GM04503 (cell line): ENCODE measurements at regions not wholly inside any gene's neighbourhood (a gene's known extent, or its start where the extent isn't known, plus 50 kb on each side); places are given as distances from the start of the nearest gene placed in this dataset.

Experiments
- DNase-seq: peaks from one replicate; pipeline ENCODE4 v3.0.0-alpha.2; 2012; ENCODE audit warnings: low read depth

DNA sequence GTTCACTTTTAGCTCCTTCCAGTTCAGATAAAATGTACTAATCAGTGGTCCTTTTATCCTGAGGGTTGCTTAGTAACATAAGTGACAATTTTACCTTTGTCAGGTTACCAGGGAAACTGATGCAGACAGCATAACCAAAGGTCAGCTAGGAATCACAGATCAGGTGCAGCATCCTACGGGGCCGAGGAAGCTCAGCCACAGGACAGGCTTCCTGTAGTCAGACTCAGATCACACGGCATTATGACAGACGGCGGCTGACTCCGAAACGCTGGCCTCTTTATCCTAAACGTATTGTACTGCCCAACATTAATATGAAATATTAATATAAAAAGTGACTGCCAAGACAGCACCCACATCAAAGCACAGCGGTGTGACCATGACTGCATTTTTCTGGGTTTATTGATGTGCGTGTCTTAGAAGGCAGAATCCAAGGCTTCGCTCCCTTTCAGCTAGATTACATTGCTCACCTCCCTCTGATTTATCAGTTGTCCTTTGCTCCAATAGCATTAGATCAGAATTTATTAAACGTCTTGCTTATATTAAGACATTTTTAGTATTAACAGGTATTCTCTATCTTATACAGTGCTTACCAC lies 444.5 kb downstream of the CMPK2 start:
- DNase-seq, result no peak

DNA sequence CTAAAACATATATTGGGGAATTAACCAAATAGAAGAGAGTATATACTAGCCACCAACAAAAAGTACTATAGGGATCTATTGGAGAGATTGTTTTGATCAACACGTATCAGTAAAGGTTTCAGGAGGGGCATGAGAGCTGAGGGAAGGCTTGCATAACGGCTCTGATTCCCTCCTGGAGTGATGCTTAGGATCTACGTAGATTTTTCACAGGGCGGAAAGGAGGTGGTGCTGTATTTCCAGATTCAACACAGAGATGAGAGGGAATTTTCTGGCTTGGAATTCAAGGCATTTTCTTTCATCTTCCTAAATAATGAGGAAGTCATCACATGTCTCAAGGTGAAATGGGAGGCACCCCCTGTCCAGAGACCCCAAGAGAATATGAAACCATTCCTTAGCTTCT lies 443.8 kb downstream of the CMPK2 start:
- DNase-seq, result no peak

DNA sequence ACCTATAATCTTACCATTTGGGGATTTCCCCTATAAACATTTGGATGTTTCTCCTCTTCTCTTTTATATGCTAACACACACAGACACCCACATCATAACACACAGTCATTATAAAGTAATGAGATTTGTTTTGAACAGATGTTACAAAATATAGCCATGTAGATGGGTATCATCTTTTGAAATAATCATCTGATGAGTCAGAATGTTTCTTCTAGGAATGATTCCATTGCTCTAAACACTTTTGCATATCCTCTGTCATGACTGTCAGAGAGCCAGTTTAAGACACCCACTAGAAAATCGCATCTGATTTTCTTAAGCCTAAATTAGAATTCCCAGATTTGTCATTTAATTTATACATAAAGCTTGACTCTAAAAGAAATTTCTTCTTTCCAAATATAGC lies 442.6 kb downstream of the CMPK2 start:
- no peak for DNase-seq

DNA sequence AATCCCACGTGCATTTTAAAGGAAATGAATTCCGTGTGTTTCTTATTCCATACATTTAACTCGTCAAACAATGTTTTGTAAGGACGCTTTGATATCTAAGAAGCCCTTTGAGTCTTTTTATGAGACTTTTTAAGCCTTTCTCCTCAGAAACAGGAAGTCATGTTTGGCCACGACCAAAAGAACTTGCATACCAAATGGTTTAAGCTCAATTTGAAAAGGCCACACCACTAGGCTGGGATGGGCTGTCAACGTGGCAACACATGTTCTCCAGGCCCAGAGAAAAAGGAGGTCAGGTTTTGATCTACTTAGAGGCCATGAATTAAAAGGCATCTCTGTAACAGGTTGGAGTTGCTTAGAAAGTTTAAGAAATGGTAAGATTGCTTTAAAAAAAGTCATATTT lies 441.8 kb downstream of the CMPK2 start:
- no peak for DNase-seq

DNA sequence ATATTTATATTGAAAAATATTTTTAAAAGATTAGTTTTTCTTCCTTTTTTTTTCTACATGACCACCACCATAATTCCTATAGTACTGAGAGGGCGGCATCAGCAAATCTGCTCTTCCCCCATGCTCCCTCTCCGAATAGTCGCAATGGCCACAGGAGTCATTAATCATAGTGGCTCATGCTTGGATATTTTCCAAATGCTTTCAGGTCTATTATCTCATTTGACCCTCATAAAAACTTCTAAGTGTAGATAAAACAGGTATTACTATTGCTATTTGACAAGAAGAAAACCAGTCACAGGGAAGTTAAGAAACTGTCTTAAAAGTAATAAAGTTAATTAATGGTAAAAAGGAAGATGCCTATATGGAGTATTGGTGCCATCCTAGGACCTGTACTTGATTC lies 440.7 kb downstream of the CMPK2 start:
- DNase-seq, result no peak

DNA sequence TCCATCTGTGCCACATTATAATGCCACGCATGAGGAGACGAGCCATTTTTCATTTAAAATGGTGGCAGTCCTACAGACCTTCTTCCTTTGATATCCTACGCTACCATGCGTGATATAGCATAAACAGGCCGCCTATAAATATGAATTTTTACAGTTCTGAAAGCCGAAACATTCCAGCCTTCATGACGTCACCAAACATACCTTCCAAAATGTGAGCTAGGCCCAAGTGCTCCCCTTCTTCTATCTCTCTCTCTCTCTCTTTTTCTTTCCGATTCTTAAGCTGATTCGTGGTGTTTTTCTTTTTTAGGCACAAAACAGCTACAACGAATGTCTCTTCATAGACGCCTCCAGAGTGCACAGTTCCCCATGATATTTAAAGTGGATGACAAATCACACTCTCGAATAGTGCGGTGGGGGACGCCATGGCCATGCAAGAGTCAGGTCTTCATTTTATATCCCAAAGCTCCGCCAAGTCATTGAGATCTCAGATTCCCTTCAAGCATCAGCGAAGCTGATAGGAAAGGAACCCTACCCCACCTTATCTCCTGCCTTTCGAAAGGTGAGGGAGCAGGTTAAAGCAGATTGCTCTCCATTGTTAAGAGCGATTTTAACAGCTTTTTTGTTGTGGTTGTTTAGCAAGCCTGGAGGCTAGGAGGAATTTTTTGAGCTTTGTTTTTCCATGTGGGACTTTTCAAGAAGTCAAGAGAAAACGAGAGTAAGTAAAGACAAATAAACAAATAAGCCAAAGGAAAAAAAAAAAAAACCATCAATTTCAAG lies 436.3 kb downstream of the CMPK2 start:
- DNase-seq, result no peak

DNA sequence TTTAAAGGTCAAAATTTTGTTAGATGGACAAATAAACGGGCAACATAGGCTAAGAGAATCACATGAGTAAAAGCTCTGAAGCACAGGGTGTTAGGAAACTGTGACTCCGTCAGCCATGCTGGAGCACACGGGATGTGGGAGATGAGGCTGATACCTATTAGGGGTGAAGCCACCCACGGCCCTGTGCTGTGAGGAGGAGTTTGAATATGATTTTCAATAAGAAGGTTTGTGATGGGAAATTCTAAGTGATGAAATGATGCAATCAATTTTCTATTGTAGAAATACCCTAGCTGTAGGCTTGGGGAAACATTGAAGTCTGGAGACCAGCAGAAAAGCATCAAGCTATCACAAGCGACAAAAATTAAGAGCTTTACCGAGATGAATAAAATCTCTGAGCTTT lies 431.3 kb downstream of the CMPK2 start:
- no peak for DNase-seq

DNA sequence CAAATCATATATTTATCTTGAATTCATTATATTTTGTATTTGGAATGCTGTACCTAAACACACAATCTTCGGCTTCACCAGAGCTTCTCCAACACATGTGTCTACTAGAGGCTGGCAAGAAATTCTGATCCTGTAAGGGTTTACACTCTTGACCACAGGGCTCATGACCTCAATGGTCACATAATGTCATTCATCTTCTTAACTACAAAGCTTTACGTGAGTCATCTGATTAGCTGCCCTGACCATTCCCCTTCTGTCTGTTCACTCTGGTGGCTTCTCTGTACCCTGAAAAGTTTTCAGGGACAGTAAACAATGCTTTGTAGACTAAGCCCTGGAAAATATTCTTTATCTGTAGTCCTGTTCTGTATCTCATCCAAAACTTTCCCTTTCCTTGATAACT lies 423.9 kb downstream of the CMPK2 start:
- no peak for DNase-seq

DNA sequence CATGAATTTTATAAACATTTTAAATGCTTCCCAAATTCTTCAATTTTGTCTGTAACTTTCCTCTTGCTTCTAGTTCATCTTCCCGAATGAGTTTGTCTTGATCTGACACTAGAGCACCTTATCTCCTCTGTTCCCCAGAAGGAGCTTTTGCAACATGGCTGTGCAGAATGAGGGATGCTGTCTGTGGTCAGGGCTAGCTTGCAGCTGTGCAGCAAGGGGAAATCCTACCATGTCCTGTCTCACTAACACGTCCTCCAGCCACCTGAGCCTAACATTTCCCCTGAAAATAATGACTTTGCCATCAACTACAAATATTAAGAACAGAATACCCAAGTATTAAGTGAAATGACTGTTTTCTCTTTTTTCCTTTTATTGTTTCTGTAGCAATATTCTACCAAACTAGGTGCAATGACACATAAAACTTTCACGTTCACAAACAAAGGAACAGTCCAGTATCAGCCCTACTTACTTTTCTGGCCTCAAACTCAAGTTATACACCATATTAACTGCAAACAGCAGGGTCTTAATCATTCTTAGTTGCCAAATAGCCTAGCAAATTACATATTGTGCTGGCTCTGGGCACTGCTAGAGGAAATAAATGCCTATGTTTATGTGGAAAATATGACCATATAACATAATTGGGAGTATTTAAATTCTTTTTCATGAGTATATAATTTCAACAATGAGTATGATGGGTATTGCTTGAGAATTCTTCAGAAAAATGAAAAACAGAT lies 423.3 kb downstream of the CMPK2 start:
- DNase-seq, result no peak

DNA sequence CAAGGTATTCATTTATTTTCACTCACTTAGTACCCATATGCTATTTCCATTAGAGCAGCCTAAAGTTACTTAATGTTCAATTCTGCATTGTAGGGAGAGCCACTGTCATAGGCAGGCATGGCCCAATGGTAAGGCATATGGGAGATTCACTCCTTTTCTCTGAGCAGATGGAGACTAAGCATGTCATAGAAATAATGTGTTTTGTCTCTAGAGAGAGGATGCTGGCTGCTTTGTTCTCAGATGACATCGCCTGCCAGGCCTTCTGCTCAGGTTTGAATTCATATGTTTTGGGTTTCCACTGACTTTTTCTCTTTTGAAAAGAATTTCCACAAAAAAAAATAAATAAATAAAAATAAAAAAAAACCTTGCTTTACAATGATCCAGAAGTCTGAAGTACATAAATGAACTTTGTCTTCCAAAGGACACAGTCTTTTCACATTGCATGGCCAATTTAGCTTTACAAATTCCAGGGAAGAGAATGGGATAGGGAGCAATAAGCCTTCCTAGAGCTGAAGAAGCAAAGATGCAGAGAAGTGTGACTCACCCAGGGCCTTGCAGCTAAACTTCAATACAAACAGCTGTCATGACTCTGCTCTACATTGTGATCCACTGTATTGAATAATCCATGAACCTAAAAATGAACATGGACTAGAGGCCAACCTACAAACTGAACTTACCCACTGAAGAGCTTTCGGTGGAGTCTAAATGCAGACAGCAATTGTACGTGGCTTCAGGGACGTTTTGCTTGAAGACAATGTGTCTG lies 422.5 kb downstream of the CMPK2 start:
- no peak for DNase-seq

DNA sequence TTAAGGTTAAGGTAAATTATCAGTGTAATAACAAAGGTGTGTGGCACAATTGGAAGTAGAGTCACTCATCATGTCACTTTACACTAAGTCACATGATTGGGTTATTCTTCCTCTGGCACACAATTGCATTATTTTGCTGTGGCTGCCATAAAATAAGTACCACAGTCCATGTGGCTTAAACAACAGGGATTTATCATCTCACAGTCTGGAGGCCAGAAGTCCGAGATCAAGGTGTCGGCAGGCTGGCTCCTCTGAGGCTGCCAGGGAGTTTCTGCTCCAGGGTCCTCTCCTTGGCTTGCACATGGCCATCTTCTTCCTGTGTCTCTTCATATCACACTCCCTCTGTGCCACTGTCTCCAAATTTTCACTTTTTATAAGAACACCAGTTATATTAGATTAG lies 421.2 kb downstream of the CMPK2 start:
- no peak for DNase-seq

DNA sequence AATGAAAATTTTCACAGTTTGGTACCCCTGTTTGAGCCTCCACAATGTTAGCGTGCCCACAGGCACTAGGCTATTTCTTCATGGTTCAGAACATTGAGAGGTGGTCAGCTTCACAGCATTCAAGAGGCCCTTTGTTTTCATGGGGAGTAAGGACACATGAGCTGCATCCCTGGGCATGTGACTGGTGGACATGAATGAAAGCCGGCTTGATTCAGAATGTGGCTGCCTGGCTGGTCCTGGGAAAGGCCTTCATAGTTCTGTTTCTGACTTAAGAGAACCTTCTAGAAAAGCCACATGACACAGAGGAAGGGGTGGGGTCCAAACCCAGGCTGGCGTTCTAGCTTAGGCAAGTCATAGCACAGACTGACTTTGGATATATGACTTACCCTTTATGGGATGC lies 420.6 kb downstream of the CMPK2 start:
- DNase-seq, result no peak

DNA sequence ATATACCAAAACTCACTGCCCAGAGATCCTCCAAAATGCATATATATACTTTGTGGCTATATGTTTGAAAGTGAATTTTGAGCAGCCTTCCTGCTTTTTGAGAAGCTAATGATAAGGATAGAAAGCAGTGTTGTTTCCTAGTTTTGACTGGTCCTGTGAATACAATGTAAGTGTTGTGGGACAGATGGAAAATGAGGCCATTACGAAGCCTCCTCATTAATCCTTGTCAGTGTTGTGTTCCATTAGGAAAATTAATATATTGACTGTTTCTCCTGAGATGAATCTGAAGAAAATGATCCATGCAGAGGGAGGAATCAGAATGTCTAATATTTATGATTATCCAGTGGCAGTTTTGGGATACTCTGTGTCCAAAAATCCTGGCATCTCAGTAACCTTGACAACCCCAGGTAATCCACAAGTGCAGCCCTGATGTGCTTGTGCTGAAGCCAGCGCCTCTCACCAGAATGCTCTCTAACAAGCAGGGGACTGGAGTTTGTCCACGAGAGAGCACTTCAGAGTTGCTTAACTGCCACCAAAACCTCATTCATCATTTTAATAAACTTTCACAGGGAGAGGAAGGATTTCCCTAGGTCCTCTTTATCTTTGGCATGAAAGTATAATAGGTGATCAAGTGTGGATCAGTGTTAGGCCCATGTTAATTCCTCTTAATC lies 418.6 kb downstream of the CMPK2 start:
- DNase-seq, result no peak

DNA sequence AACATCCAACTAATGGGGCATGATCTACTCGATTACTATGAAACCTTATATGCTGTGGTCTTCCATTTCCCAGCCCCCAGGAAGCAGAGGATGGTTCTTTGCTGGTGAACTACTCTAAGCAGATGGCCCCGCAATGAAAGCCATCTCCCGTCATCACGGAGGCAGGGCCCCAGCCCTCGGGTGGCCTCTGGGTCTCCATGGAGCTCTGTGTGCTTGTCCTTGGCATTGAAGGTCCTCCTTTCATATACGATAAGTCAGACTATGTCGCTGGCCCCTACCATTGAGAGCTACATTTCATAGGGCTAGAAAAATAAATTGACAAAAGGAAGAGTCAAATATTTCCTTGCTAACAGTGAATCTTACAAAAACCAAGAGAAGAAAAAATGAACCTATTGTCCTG lies 416.8 kb downstream of the CMPK2 start:
- DNase-seq, result no peak

DNA sequence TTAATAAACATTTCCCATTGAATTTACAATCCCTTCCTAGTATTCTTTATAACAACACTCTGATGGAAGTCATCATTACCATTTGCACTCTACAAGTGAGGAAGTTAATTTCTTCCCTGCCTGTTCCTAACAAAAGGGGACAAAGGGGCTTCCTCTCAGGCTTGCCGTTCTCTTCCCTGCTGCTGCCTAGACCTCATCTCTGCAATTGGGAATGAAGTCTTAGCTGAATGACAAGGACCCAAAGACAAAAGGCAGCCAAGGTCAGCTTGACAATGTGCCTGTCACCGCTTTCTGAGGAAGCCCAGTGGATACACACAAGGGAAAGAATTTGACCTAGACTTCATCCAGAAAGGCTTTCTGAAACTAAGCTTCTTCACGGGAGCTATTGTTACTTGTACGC lies 416.4 kb downstream of the CMPK2 start:
- DNase-seq, result no peak

DNA sequence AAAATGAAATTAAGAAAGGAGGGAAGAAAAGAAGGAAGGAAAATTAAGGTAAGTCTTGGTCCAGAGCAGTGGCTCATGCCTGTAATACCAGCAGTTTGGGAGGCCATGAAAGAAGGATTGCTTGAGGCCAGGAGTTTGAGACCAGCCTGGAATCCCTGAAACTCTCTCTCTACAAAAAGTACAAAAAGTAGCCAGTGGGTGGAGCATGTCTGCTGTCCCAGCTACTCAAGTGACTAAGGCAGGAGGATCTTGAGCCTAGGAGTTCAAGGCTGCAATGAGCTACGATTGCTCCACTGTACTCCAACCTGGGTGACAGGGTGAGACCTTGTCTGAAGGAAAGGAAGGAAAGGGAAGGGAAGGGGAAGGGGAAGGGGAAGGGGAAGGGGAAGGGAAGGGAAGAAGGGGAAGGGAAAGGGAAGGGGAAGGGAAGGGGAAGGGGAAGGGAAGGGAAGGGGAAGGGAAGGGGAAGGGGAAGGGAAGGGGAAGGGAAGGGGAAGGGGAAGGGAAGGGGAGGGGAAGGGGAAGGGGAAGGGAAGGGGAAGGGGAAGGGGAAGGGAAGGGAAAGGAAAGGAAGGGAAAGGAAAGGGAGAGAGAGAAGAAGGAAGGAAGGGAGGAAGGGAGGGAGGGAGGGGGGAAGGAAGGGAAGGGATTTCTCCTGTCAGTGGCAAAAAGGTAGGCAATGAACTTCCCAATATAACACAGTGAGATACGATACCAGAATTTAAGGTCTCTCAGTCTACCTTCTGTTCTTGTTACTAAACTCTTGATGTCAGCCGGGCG lies 412.8 kb downstream of the CMPK2 start:
- DNase-seq, result no peak

DNA sequence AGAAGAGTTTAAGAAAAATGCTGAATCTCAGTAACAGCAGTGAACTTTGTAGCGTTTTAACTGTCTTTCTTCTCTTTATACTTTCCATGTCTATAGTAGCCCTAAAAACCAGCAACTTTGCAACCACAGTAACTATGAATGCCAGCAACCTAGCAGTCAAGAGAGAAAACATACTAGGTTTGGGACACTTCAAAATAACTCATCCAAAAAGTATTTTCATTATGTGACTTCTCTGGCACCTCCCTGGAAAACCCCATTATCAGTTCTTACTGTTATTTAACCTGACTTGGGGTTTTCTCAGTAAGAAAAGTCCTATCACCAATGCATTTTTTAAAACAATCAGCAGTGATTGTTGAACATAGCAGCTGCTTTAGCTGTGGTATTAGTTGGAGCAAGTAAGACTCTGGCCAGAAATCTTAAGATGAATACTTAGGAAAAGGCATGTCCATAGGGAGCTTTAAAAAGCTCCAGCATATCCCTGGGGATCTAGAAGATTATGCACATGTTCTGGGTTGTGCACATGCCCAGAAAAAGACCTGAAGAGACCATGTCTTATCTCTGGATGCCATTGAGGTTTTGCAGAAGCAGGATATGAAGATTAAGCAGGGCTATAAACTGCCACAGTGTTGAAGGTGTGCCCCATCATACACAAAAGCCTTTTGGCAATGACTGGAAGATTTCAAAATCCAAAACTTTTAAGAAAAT lies 411.3 kb downstream of the CMPK2 start:
- DNase-seq, result no peak

DNA sequence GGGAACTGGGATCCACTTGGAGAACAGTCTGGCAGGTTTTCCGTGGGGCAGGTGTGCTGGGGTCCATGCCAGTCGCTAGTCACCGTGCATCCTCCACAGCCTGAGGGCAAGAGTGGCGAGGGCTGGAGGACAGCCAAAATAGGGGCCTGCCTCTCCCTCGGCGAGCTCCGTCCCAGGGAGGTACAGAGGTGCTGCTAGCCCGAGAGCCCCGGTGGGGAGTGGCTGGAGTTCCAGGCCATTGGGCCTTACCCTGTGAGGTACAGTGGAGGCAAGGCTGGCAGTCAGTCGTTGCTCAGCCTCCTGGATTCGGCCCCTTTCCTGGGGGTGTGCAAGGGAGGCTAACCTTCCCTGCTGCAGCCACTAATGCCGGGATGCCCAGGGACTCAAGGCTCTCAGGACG lies 406.6 kb downstream of the CMPK2 start:
- DNase-seq, result no peak

DNA sequence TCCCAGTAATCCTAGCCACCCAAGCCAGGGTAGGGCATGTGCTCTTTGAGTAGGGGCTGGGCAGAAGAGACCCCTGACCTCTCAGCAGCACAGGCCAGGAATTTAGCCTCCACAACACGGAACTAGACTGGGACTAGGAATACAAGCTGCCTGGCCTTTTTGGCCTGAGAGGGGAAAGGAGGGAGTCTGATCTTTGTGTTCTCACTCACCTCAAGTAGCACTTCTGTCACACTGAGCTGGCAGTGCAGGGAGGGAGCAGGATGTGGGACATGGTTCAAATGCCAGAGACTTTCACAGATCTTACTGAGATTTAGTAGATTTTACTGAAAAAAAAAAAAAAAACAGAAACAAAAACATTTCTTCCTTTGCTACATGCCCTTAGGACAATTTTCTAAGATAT lies 395.2 kb downstream of the CMPK2 start:
- DNase-seq, result no peak

DNA sequence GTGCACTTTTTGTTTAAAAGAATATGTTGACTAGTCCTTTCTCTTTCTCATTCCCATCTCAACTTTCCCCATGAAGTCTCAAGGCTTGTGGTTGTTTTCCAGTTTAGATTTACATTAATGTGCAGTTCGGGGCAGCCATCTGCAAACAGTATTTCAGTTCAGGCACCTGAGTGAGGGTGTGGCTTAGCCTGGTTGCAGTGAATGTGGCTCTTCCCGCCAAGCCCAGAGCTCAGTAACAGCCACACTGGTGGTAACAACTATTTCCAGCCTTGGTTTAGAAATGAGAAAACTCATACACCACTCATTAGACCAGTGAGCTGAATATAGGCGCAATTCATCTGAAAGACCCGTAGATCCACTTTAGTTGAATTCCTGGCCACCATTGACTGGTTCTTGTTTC lies 394.3 kb downstream of the CMPK2 start:
- no peak for DNase-seq
